ENCODE measurements at regions not wholly inside any gene's neighbourhood (a gene's known extent, or its start where the extent isn't known, plus 50 kb on each side); places are given as distances from the start of the nearest gene placed in this dataset.

DNA sequence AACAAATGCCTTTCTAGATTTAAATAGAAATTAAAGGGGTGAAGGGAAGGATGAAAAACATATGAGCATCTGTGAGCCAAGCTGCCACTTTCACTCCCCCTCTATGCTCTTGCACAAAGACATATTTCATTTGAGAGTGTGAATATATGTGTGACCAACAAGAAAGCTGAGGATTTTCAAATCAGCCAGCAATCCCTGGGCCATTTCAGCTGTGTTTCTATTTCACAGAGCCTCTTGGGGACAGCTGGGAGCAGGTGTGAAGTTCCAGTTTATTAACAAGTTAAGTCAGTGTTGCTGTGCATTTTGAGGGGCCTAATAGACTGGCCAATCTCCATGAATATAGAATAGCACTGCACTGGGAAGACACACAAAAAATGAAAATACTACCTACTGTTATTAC is 248.7 kb upstream of the RGMB start:
- no peak for TF ChIP-seq POLR2A (IDR thresholded peaks at IDR 0.05; ENCODE audit: low read depth, low read length)
- no peak for TF ChIP-seq RFX5 (IDR thresholded peaks at IDR 0.05; ENCODE audit: low read depth, low read length)
- TF ChIP-seq BHLHE40 (IDR thresholded peaks at IDR 0.05; ENCODE audit: low read depth, low read length), result no peak
- TF ChIP-seq CEBPB (IDR thresholded peaks at IDR 0.05; ENCODE audit: low read depth, low read length), result no peak
- TF ChIP-seq RCOR1 (IDR thresholded peaks at IDR 0.05; ENCODE audit: insufficient replicate concordance, low read length), result no peak
- TF ChIP-seq SMC3 (IDR thresholded peaks at IDR 0.05; ENCODE audit: low read depth, low read length), result no peak
- no peak for TF ChIP-seq MAFK (IDR thresholded peaks at IDR 0.05; ENCODE audit: low read depth, low read length)
- no peak for TF ChIP-seq CHD1 (IDR thresholded peaks at IDR 0.05; ENCODE audit: low read depth, low read length)
- TF ChIP-seq, protein P1, sequence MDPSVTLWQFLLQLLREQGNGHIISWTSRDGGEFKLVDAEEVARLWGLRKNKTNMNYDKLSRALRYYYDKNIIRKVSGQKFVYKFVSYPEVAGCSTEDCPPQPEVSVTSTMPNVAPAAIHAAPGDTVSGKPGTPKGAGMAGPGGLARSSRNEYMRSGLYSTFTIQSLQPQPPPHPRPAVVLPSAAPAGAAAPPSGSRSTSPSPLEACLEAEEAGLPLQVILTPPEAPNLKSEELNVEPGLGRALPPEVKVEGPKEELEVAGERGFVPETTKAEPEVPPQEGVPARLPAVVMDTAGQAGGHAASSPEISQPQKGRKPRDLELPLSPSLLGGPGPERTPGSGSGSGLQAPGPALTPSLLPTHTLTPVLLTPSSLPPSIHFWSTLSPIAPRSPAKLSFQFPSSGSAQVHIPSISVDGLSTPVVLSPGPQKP (IDR thresholded peaks at IDR 0.05; ENCODE audit: borderline replicate concordance, low read depth, low read length), result no peak
- TF ChIP-seq, protein P2, sequence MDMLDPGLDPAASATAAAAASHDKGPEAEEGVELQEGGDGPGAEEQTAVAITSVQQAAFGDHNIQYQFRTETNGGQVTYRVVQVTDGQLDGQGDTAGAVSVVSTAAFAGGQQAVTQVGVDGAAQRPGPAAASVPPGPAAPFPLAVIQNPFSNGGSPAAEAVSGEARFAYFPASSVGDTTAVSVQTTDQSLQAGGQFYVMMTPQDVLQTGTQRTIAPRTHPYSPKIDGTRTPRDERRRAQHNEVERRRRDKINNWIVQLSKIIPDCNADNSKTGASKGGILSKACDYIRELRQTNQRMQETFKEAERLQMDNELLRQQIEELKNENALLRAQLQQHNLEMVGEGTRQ (IDR thresholded peaks at IDR 0.05; ENCODE audit: low read depth, low read length), result no peak
- no peak for TF ChIP-seq MAZ (IDR thresholded peaks at IDR 0.05; ENCODE audit: borderline replicate concordance, low read depth, low read length)
- TF ChIP-seq NFE2L2 (IDR thresholded peaks at IDR 0.05; ENCODE audit: low read depth, low read length), result no peak
- no peak for TF ChIP-seq MXI1 (IDR thresholded peaks at IDR 0.05; ENCODE audit: borderline replicate concordance, low read depth, low read length)
- TF ChIP-seq, protein P3, sequence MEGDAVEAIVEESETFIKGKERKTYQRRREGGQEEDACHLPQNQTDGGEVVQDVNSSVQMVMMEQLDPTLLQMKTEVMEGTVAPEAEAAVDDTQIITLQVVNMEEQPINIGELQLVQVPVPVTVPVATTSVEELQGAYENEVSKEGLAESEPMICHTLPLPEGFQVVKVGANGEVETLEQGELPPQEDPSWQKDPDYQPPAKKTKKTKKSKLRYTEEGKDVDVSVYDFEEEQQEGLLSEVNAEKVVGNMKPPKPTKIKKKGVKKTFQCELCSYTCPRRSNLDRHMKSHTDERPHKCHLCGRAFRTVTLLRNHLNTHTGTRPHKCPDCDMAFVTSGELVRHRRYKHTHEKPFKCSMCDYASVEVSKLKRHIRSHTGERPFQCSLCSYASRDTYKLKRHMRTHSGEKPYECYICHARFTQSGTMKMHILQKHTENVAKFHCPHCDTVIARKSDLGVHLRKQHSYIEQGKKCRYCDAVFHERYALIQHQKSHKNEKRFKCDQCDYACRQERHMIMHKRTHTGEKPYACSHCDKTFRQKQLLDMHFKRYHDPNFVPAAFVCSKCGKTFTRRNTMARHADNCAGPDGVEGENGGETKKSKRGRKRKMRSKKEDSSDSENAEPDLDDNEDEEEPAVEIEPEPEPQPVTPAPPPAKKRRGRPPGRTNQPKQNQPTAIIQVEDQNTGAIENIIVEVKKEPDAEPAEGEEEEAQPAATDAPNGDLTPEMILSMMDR (conservative IDR thresholded peaks at IDR 0.05; ENCODE audit: low read depth, low read length), result no peak
- TF ChIP-seq RAD21 (IDR thresholded peaks at IDR 0.05; ENCODE audit: low read length), result no peak
- Histone ChIP-seq H3K18ac (ENCODE audit: low read depth, low read length) (no peak overlapping the region), H2BK20ac (ENCODE audit: low read depth, low read length) (no peak overlapping the region), H2AK5ac (ENCODE audit: low read depth, low read length) (no peak overlapping the region), H2BK120ac (ENCODE audit: low read depth, low read length) (no peak overlapping the region), H3K9me3 (ENCODE audit: control insufficient read depth, insufficient read depth, low read length) (no peaks in the 10 kb centered on the region), H4K91ac (ENCODE audit: insufficient read depth, low read depth, low read length) (no peak overlapping the region), H3K4me3 (ENCODE audit: insufficient read depth, low read depth, low read length) (no peak overlapping the region), H3K27ac (ENCODE audit: insufficient read depth, low read length) (no peak overlapping the region), H3K56ac (ENCODE audit: extremely low read depth, insufficient read depth, low read length) (no peak overlapping the region), H2BK15ac (ENCODE audit: low read depth, low read length) (no peak overlapping the region), H3K23ac (ENCODE audit: low read depth, low read length) (no peak overlapping the region), H4K8ac (ENCODE audit: low read depth in 2 of 2, low read length in 2 of 2) (no peak overlapping the region), H2AK9ac (replicated peaks; ENCODE audit: low read depth, low read length, poor library complexity) (no peak overlapping the region), H2BK5ac (ENCODE audit: low read depth, low read length, poor library complexity, severe bottlenecking) (no peak overlapping the region), H3K36me3 (ENCODE audit: control insufficient read depth, insufficient read depth, low read length) (no peaks in the 10 kb centered on the region), H3K27me3 (ENCODE audit: control insufficient read depth, insufficient read depth, low read length) (no peaks in the 10 kb centered on the region), H3K4me2 (ENCODE audit: low read depth, low read length) (no peak overlapping the region), H3K9me1 (ENCODE audit: insufficient read depth, low read length) (no peaks in the 10 kb centered on the region), H3K4ac (ENCODE audit: low read depth, low read length) (no peak overlapping the region), H4K20me1 (ENCODE audit: insufficient read depth, low read length) (no peaks in the 10 kb centered on the region), H3K4me1 (ENCODE audit: control insufficient read depth, insufficient read depth, low read length) (no peaks in the 10 kb centered on the region), H4K5ac (ENCODE audit: low read depth, low read length) (no peak overlapping the region), H3K9ac (ENCODE audit: low read depth, low read length) (no peak overlapping the region), H3K79me1 (ENCODE audit: low read depth in 1 of 2, low read length in 2 of 2) (no peaks in the 10 kb centered on the region), H3K14ac (replicated peaks; ENCODE audit: low read depth, low read length) (no peak overlapping the region), H2AFZ (replicated peaks; ENCODE audit: low read length, poor library complexity) (no peak overlapping the region)
- no TSS peak for BruUV-seq (replicated peaks)
- POLR2A ChIA-PET (ENCODE audit: unreplicated experiment), result interaction anchor here (0.7 kb wide), 1 partner anchor 168 kb away, joined by 3 read pairs; no protein-coding TSS in a partner anchor
- dilution Hi-C loops (cut with HindIII; ENCODE audit: low sequenced_read_pairs, unreplicated experiment), result no loop called here
- DNase-seq (no peak), ATAC-seq (ENCODE audit: low read depth) (no peak)
- intact Hi-C loops (cut with micrococcal nuclease), result no loop called here
- CTCF ChIA-PET, result no interaction called here
- in situ Hi-C loops (cut with MboI; ENCODE audit: low sequenced_read_pairs), result no loop called here
